ENCODE measurements at regions not wholly inside any gene's neighbourhood (a gene's known extent, or its start where the extent isn't known, plus 50 kb on each side); places are given as distances from the start of the nearest gene placed in this dataset.

DNA sequence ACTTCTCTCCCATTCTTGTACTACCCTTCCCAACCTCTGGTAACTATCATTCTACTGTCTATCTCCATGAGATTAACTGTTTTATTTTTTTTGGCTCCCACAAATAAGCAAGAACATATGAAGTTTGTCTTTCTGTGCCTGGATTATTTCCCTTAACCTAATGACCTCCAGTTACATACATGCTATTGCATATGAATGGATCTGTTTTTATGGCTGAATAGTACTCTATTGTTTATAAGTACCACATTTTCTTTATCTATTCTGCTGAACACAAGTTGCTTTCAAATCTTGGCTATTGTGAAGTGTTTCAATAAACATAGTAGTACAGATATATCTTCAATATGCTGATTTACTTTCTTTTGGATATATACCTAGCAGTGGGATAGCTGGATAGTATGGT lies 376.6 kb upstream of the KCND2 start:
- TF ChIP-seq POLR2AphosphoS5 (IDR thresholded peaks at IDR 0.05) (no peak), POLR2A (IDR thresholded peaks at IDR 0.05) (no peak), EP300 (IDR thresholded peaks at IDR 0.05) (no peak)
- TF ChIP-seq, protein P1, sequence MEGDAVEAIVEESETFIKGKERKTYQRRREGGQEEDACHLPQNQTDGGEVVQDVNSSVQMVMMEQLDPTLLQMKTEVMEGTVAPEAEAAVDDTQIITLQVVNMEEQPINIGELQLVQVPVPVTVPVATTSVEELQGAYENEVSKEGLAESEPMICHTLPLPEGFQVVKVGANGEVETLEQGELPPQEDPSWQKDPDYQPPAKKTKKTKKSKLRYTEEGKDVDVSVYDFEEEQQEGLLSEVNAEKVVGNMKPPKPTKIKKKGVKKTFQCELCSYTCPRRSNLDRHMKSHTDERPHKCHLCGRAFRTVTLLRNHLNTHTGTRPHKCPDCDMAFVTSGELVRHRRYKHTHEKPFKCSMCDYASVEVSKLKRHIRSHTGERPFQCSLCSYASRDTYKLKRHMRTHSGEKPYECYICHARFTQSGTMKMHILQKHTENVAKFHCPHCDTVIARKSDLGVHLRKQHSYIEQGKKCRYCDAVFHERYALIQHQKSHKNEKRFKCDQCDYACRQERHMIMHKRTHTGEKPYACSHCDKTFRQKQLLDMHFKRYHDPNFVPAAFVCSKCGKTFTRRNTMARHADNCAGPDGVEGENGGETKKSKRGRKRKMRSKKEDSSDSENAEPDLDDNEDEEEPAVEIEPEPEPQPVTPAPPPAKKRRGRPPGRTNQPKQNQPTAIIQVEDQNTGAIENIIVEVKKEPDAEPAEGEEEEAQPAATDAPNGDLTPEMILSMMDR (IDR thresholded peaks at IDR 0.05), result no peak
